ENCODE measurements at regions not wholly inside any gene's neighbourhood (a gene's known extent, or its start where the extent isn't known, plus 50 kb on each side); places are given as distances from the start of the nearest gene placed in this dataset.

- dilution Hi-C loops (cut with HindIII; ENCODE audit: low sequenced_read_pairs, unreplicated experiment) (no loop called here), in situ Hi-C loops (cut with MboI; ENCODE audit: low sequenced_read_pairs) (no loop called here)
Observed at GRCh38 chr10:126846469-126846868, 58.8 kb upstream of the DOCK1 start.

More at GRCh38 chr10:126846469-126846868, 58.8 kb upstream of the DOCK1 start:
- Histone ChIP-seq H3K4me3 (ENCODE audit: insufficient read depth, low read depth, low read length) (no peak overlapping the region), H2BK15ac (ENCODE audit: low read depth, low read length) (no peak overlapping the region), H4K20me1 (ENCODE audit: insufficient read depth, low read length) (no peaks in the 10 kb centered on the region), H3K27me3 (ENCODE audit: control insufficient read depth, insufficient read depth, low read length) (no peaks in the 10 kb centered on the region; the same call in 1 of the 2 replicates), H2BK20ac (ENCODE audit: low read depth, low read length) (no peak overlapping the region), H3K23ac (ENCODE audit: low read depth, low read length) (no peak overlapping the region), H2AFZ (replicated peaks; ENCODE audit: low read length, poor library complexity) (no peak overlapping the region), H3K4me2 (ENCODE audit: low read depth, low read length) (no peak overlapping the region), H2AK9ac (replicated peaks; ENCODE audit: low read depth, low read length, poor library complexity) (no peak overlapping the region), H2AK5ac (ENCODE audit: low read depth, low read length) (no peak overlapping the region), H3K18ac (ENCODE audit: low read depth, low read length) (no peak overlapping the region), H3K27ac (ENCODE audit: insufficient read depth, low read length) (no peak overlapping the region), H3K9ac (ENCODE audit: low read depth, low read length) (no peak overlapping the region), H3K4me1 (ENCODE audit: control insufficient read depth, insufficient read depth, low read length) (no peaks in the 10 kb centered on the region), H2BK5ac (ENCODE audit: low read depth, low read length, poor library complexity, severe bottlenecking) (no peak overlapping the region), H3K56ac (ENCODE audit: extremely low read depth, insufficient read depth, low read length) (no peak overlapping the region), H3K9me3 (ENCODE audit: control insufficient read depth, insufficient read depth, low read length) (no peaks in the 10 kb centered on the region), H4K8ac (ENCODE audit: low read depth in 2 of 2, low read length in 2 of 2) (no peak overlapping the region), H4K5ac (ENCODE audit: low read depth, low read length) (no peak overlapping the region), H3K36me3 (ENCODE audit: control insufficient read depth, insufficient read depth, low read length) (no peaks in the 10 kb centered on the region), H3K14ac (replicated peaks; ENCODE audit: low read depth, low read length) (no peak overlapping the region), H3K4ac (ENCODE audit: low read depth, low read length) (no peak overlapping the region), H3K9me1 (ENCODE audit: insufficient read depth, low read length) (no peaks in the 10 kb centered on the region), H3K79me1 (ENCODE audit: low read depth in 1 of 2, low read length in 2 of 2) (no peaks in the 10 kb centered on the region), H2BK120ac (ENCODE audit: low read depth, low read length) (no peak overlapping the region), H4K91ac (ENCODE audit: insufficient read depth, low read depth, low read length) (no peak overlapping the region)
- POLR2A ChIA-PET (ENCODE audit: unreplicated experiment): no interaction called here
- no peak for ATAC-seq (ENCODE audit: low read depth)
- WGBS, 2 experiments (ENCODE audit: extremely low coverage in 2 of 2, insufficient read length in 1 of 2): 66% methylated on average over 3 of the region's 9 CpGs; no CpG with 5 or more reads in 1 of the 2 experiments
- BruUV-seq (replicated peaks): no TSS peak
- no peak for DNase-seq
- no peak for TF ChIP-seq ELK1 (IDR thresholded peaks at IDR 0.05; ENCODE audit: borderline replicate concordance, low read depth, low read length)
- TF ChIP-seq MAFK (IDR thresholded peaks at IDR 0.05; ENCODE audit: low read depth, low read length): no peak
- TF ChIP-seq USF2 (IDR thresholded peaks at IDR 0.05; ENCODE audit: low read depth, low read length): no peak
- no peak for TF ChIP-seq CHD1 (IDR thresholded peaks at IDR 0.05; ENCODE audit: low read depth, low read length)
- no peak for TF ChIP-seq CEBPB (IDR thresholded peaks at IDR 0.05; ENCODE audit: low read depth, low read length)
- TF ChIP-seq FOS (IDR thresholded peaks at IDR 0.05; ENCODE audit: low read depth, low read length): no peak
- TF ChIP-seq MXI1 (IDR thresholded peaks at IDR 0.05; ENCODE audit: borderline replicate concordance, low read depth, low read length): no peak
- intact Hi-C loops (cut with micrococcal nuclease): no loop called here
- CTCF ChIA-PET: no interaction called here

Measured in IMR-90 (cell line).